ENCODE measurements at regions not wholly inside any gene's neighbourhood (a gene's known extent, or its start where the extent isn't known, plus 50 kb on each side); places are given as distances from the start of the nearest gene placed in this dataset.

DNA sequence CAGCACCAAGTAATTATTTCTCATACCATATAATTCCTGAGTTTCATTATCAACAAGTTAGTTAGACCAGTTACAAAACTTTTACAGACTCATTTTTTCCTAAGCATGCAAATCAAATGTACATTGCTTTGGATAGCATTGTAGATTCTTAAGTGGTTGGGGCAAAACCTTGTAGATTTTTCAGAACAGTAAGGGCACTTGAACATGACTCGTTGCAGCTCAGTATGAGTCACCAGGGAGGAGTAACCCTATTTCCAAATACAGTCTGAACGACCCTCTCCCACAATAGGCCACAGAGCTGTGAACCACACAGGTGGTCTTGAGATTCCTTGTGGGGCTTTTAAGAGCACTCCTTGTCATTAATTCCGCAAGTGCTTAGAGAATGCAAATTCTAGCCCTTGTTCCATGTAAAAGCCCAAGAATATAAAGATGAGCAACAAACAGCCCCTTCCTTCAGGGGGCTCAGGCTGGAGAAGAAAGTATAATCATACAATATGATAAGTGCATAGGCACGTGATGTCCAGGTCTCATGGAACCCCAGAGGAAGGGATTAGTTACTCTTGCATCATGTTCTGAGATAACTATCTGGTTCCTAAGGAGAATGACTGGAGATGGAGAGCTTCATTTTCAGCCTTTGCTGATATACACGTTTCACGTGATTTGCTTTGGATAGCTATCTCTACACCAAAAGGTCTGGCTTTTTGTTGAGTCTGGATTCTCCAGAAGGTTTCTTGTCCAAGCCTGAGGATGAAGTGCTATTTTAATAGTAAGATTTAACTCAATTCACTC, 295.7 kb downstream of the KCNN2 start:
- H3K4me1 ChIP-seq (ENCODE audit: insufficient read depth, low read length): no peaks in the 10 kb centered on the region
- no peak overlapping the region for H3K4me3 Mint-ChIP-seq (ENCODE audit: unreplicated experiment)
- H3K9ac ChIP-seq (ENCODE audit: low read length): no peak overlapping the region
- H3K27ac ChIP-seq (ENCODE audit: low read depth, low read length): no peak overlapping the region
- TF ChIP-seq, protein P1, sequence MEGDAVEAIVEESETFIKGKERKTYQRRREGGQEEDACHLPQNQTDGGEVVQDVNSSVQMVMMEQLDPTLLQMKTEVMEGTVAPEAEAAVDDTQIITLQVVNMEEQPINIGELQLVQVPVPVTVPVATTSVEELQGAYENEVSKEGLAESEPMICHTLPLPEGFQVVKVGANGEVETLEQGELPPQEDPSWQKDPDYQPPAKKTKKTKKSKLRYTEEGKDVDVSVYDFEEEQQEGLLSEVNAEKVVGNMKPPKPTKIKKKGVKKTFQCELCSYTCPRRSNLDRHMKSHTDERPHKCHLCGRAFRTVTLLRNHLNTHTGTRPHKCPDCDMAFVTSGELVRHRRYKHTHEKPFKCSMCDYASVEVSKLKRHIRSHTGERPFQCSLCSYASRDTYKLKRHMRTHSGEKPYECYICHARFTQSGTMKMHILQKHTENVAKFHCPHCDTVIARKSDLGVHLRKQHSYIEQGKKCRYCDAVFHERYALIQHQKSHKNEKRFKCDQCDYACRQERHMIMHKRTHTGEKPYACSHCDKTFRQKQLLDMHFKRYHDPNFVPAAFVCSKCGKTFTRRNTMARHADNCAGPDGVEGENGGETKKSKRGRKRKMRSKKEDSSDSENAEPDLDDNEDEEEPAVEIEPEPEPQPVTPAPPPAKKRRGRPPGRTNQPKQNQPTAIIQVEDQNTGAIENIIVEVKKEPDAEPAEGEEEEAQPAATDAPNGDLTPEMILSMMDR (IDR thresholded peaks at IDR 0.05; ENCODE audit: insufficient read depth, low read depth, low read length): no peak
- TF ChIP-seq EZH2 (IDR thresholded peaks at IDR 0.05; ENCODE audit: insufficient read depth, low read length): no peak
- no peak overlapping the region for H2AFZ ChIP-seq (ENCODE audit: low read depth, low read length)
- H3K9me3 ChIP-seq (ENCODE audit: insufficient read depth, low read depth, low read length): no peaks in the 10 kb centered on the region
- H3K9me3 Mint-ChIP-seq (ENCODE audit: unreplicated experiment): peaks cover 2% of the 10 kb centered on the region
- no peaks in the 10 kb centered on the region for H3K27me3 Mint-ChIP-seq (ENCODE audit: low read depth, unreplicated experiment)
- no peak overlapping the region for H3K4me3 ChIP-seq (ENCODE audit: insufficient read depth, low read depth, low read length)
- DNase-seq (ENCODE audit: low read depth): no peak
- H3K27ac Mint-ChIP-seq (ENCODE audit: unreplicated experiment): peak overlapping the region; percentile 94
- H3K4me2 ChIP-seq (ENCODE audit: low read length): no peak overlapping the region
- H4K20me1 ChIP-seq (ENCODE audit: insufficient read depth, low read length): no peaks in the 10 kb centered on the region
- no peak for FAIRE-seq
- no peaks in the 10 kb centered on the region for H3K36me3 ChIP-seq (ENCODE audit: insufficient read depth, low read length)
- peaks cover 31% of the 10 kb centered on the region for H3K4me1 Mint-ChIP-seq (ENCODE audit: low read depth, unreplicated experiment)
- H3K79me2 ChIP-seq (ENCODE audit: insufficient read depth, low read length): no peaks in the 10 kb centered on the region
- H3K27me3 ChIP-seq (ENCODE audit: insufficient read depth, low read length): no peaks in the 10 kb centered on the region
- H3K36me3 Mint-ChIP-seq (ENCODE audit: low read depth, unreplicated experiment): no peaks in the 10 kb centered on the region

DNA sequence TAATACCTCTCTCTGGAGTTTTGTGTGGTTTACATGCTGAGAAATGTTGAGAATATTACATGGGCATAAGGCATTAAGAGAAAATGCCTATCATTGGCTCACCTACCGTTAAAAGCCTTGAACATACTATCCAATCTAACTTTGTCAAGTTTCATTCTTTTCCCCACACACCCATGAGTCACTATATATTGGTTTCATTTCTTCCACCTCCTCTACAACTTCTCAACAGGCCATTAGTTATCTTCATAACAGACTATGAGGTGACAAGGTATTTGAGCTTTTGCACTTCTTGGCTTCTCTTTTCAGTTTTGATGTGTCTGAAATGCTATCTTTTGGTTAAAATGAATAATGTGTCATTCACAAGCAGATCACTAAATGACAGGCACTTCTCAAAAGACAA, 288.0 kb downstream of the KCNN2 start:
- Histone ChIP-seq H4K20me1 (ENCODE audit: insufficient read depth, low read length) (no peaks in the 10 kb centered on the region), H3K27me3 (ENCODE audit: insufficient read depth, low read length) (no peaks in the 10 kb centered on the region), H3K79me2 (ENCODE audit: insufficient read depth, low read length) (no peaks in the 10 kb centered on the region), H3K4me1 (ENCODE audit: insufficient read depth, low read length) (no peaks in the 10 kb centered on the region), H3K4me2 (ENCODE audit: low read length) (no peak overlapping the region), H3K36me3 (ENCODE audit: insufficient read depth, low read length) (no peaks in the 10 kb centered on the region), H3K4me3 (ENCODE audit: insufficient read depth, low read depth, low read length) (no peak overlapping the region), H3K9me3 (ENCODE audit: insufficient read depth, low read depth, low read length) (no peaks in the 10 kb centered on the region), H2AFZ (ENCODE audit: low read depth, low read length) (no peak overlapping the region), H3K27ac (ENCODE audit: low read depth, low read length) (no peak overlapping the region), H3K9ac (ENCODE audit: low read length) (no peak overlapping the region)
- no peak for TF ChIP-seq EZH2 (IDR thresholded peaks at IDR 0.05; ENCODE audit: insufficient read depth, low read length)
- TF ChIP-seq, protein P1 (IDR thresholded peaks at IDR 0.05; ENCODE audit: insufficient read depth, low read depth, low read length): no peak
- no peaks in the 10 kb centered on the region for H3K36me3 Mint-ChIP-seq (ENCODE audit: low read depth, unreplicated experiment)
- no peak overlapping the region for H3K27ac Mint-ChIP-seq (ENCODE audit: unreplicated experiment)
- no peak for DNase-seq (ENCODE audit: low read depth)
- no peaks in the 10 kb centered on the region for H3K27me3 Mint-ChIP-seq (ENCODE audit: low read depth, unreplicated experiment)
- no peaks in the 10 kb centered on the region for H3K9me3 Mint-ChIP-seq (ENCODE audit: unreplicated experiment)
- H3K4me1 Mint-ChIP-seq (ENCODE audit: low read depth, unreplicated experiment): peaks cover 4% of the 10 kb centered on the region
- FAIRE-seq: no peak
- H3K4me3 Mint-ChIP-seq (ENCODE audit: unreplicated experiment): no peak overlapping the region

DNA sequence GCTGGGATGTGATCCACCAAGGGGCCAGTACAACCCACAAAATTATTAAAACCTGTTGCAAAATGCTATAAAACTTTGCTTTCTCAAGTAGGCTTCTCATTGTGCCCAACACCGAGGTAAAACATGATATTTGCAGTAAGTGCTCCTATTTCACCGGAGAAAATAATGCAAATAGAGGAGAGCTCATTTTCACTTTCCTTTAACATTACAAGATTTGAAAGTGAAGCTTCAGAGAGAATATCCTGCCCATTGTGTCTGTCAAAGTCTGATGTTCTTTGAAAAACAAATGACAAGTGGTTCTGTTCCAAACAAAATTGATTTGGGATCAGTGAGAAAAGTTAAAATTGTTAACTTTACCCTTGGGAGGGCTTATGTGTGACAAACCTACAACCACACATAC, 287.1 kb downstream of the KCNN2 start:
- Histone ChIP-seq H4K20me1 (ENCODE audit: insufficient read depth, low read length) (no peaks in the 10 kb centered on the region), H3K4me3 (ENCODE audit: insufficient read depth, low read depth, low read length) (no peak overlapping the region), H3K79me2 (ENCODE audit: insufficient read depth, low read length) (no peaks in the 10 kb centered on the region), H3K4me1 (ENCODE audit: insufficient read depth, low read length) (no peaks in the 10 kb centered on the region), H3K27me3 (ENCODE audit: insufficient read depth, low read length) (no peaks in the 10 kb centered on the region), H3K4me2 (ENCODE audit: low read length) (no peak overlapping the region), H3K9me3 (ENCODE audit: insufficient read depth, low read depth, low read length) (no peaks in the 10 kb centered on the region), H3K9ac (ENCODE audit: low read length) (no peak overlapping the region), H2AFZ (ENCODE audit: low read depth, low read length) (no peak overlapping the region), H3K27ac (ENCODE audit: low read depth, low read length) (no peak overlapping the region), H3K36me3 (ENCODE audit: insufficient read depth, low read length) (no peaks in the 10 kb centered on the region)
- Mint-ChIP-seq H3K36me3 (ENCODE audit: low read depth, unreplicated experiment) (no peaks in the 10 kb centered on the region), H3K27me3 (ENCODE audit: low read depth, unreplicated experiment) (no peaks in the 10 kb centered on the region), H3K4me3 (ENCODE audit: unreplicated experiment) (no peak overlapping the region), H3K4me1 (ENCODE audit: low read depth, unreplicated experiment) (peaks cover 4% of the 10 kb centered on the region), H3K27ac (ENCODE audit: unreplicated experiment) (no peak overlapping the region), H3K9me3 (ENCODE audit: unreplicated experiment) (peaks cover 3% of the 10 kb centered on the region)
- no peak for FAIRE-seq
- TF ChIP-seq, protein P1 (IDR thresholded peaks at IDR 0.05; ENCODE audit: insufficient read depth, low read depth, low read length): no peak
- TF ChIP-seq EZH2 (IDR thresholded peaks at IDR 0.05; ENCODE audit: insufficient read depth, low read length): no peak
- no peak for DNase-seq (ENCODE audit: low read depth)

All from astrocyte (in vitro differentiated cells and primary cell).